ENCODE measurements at regions not wholly inside any gene's neighbourhood (a gene's known extent, or its start where the extent isn't known, plus 50 kb on each side); places are given as distances from the start of the nearest gene placed in this dataset.

GRCh38 chr6:112695001-112695400 is 347.9 kb downstream of the RFPL4B start:
- Histone ChIP-seq H3K9me3 (ENCODE audit: control insufficient read depth in 4 of 4, low read length in 3 of 4) (no peaks in the 10 kb centered on the region), H3K4me3 (ENCODE audit: low read depth in 1 of 3, low read length in 3 of 3) (no peak overlapping the region), H3K27me3 (ENCODE audit: control insufficient read depth in 4 of 4, insufficient read depth in 4 of 4, low read length in 3 of 4) (no peaks in the 10 kb centered on the region), H3K9ac (ENCODE audit: low read depth in 1 of 2, low read length in 2 of 2) (no peak overlapping the region), H3K4me1 (ENCODE audit: control insufficient read depth in 4 of 4, insufficient read depth in 4 of 4, low read length in 3 of 4) (no peaks in the 10 kb centered on the region), H3K36me3 (ENCODE audit: control insufficient read depth in 4 of 4, insufficient read depth in 3 of 4, low read depth in 1 of 4, low read length in 3 of 4) (no peaks in the 10 kb centered on the region), H3K27ac (ENCODE audit: low read depth in 1 of 2, low read length in 2 of 2) (no peak overlapping the region)
- DNase-seq (ENCODE audit: low spot score) = no peak
- WGBS = 71% methylated on average over 2 of the region's 2 CpGs
- TF ChIP-seq REST (IDR thresholded peaks at IDR 0.05) = no peak

GRCh38 chr6:112697265-112697664 is 350.1 kb downstream of the RFPL4B start:
- H3K4me3 ChIP-seq (ENCODE audit: low read depth in 1 of 3, low read length in 3 of 3) = no peak overlapping the region
- WGBS = 79% methylated on average over 4 of the region's 4 CpGs
- no peak overlapping the region for H3K27ac ChIP-seq (ENCODE audit: low read depth in 1 of 2, low read length in 2 of 2)
- H3K4me1 ChIP-seq (ENCODE audit: control insufficient read depth in 4 of 4, insufficient read depth in 4 of 4, low read length in 3 of 4) = no peaks in the 10 kb centered on the region
- H3K36me3 ChIP-seq (ENCODE audit: control insufficient read depth in 4 of 4, insufficient read depth in 3 of 4, low read depth in 1 of 4, low read length in 3 of 4) = no peaks in the 10 kb centered on the region
- DNase-seq (ENCODE audit: low spot score) = no peak
- no peaks in the 10 kb centered on the region for H3K27me3 ChIP-seq (ENCODE audit: control insufficient read depth in 4 of 4, insufficient read depth in 4 of 4, low read length in 3 of 4)
- TF ChIP-seq FOXA2 (IDR thresholded peaks at IDR 0.05) (no peak), FOXA1 (IDR thresholded peaks at IDR 0.05) (no peak), RAD21 (IDR thresholded peaks at IDR 0.05) (no peak), NR2F2 (IDR thresholded peaks at IDR 0.05) (no peak), ZBTB33 (IDR thresholded peaks at IDR 0.05) (no peak), YY1 (IDR thresholded peaks at IDR 0.05) (no peak), JUND (IDR thresholded peaks at IDR 0.05) (no peak), SP1 (IDR thresholded peaks at IDR 0.05) (no peak), EGR1 (IDR thresholded peaks at IDR 0.05; ENCODE audit: low read depth in 2 of 2) (no peak), TAF1 (conservative IDR thresholded peaks at IDR 0.05) (no peak), HNF4G (IDR thresholded peaks at IDR 0.05) (no peak)
- no peaks in the 10 kb centered on the region for H3K9me3 ChIP-seq (ENCODE audit: control insufficient read depth in 4 of 4, low read length in 3 of 4)
- no peak overlapping the region for H3K9ac ChIP-seq (ENCODE audit: low read depth in 1 of 2, low read length in 2 of 2)

GRCh38 chr6:112701201-112701600 is 354.1 kb downstream of the RFPL4B start:
- no peak for DNase-seq (ENCODE audit: low spot score)
- no peak for TF ChIP-seq REST (IDR thresholded peaks at IDR 0.05)
- no peak for TF ChIP-seq HNF4A (conservative IDR thresholded peaks at IDR 0.05)
- TF ChIP-seq ATF3 (IDR thresholded peaks at IDR 0.05) = no peak
- no peak for TF ChIP-seq NR2F2 (IDR thresholded peaks at IDR 0.05)
- no peak for TF ChIP-seq SP1 (IDR thresholded peaks at IDR 0.05)
- no peak for TF ChIP-seq ZBTB33 (IDR thresholded peaks at IDR 0.05)
- no peak for TF ChIP-seq JUND (IDR thresholded peaks at IDR 0.05)
- no peak for TF ChIP-seq FOXA1 (IDR thresholded peaks at IDR 0.05)
- TF ChIP-seq EGR1 (IDR thresholded peaks at IDR 0.05; ENCODE audit: low read depth in 2 of 2) = no peak
- TF ChIP-seq MAX (IDR thresholded peaks at IDR 0.05) = no peak
- no peak for TF ChIP-seq YY1 (IDR thresholded peaks at IDR 0.05)
- H3K9ac ChIP-seq (ENCODE audit: low read depth in 1 of 2, low read length in 2 of 2) = no peak overlapping the region
- no peaks in the 10 kb centered on the region for H3K27me3 ChIP-seq (ENCODE audit: control insufficient read depth in 4 of 4, insufficient read depth in 4 of 4, low read length in 3 of 4)
- no peaks in the 10 kb centered on the region for H3K36me3 ChIP-seq (ENCODE audit: control insufficient read depth in 4 of 4, insufficient read depth in 3 of 4, low read depth in 1 of 4, low read length in 3 of 4)
- H3K27ac ChIP-seq (ENCODE audit: low read depth in 1 of 2, low read length in 2 of 2) = no peak overlapping the region
- 65% methylated on average over 5 of the region's 5 CpGs for WGBS
- no peak overlapping the region for H3K4me3 ChIP-seq (ENCODE audit: low read depth in 1 of 3, low read length in 3 of 3)
- H3K9me3 ChIP-seq (ENCODE audit: control insufficient read depth in 4 of 4, low read length in 3 of 4) = no peaks in the 10 kb centered on the region
- H3K4me1 ChIP-seq (ENCODE audit: control insufficient read depth in 4 of 4, insufficient read depth in 4 of 4, low read length in 3 of 4) = no peaks in the 10 kb centered on the region
